GM23248 (cell line): ENCODE measurements at regions not wholly inside any gene's neighbourhood (a gene's known extent, or its start where the extent isn't known, plus 50 kb on each side); places are given as distances from the start of the nearest gene placed in this dataset.

Experiments
- EZH2 ChIP-seq: fragments of 200-600 bp; sonication (generic); IDR thresholded peaks from 2 replicates; pipeline ENCODE4 v1.6.1; 2018; ENCODE audit warnings: antibody characterized with exemption, mild to moderate bottlenecking; ENCODE audit not compliant: insufficient read depth, poor library complexity, severe bottlenecking
- EZH2phosphoT487 ChIP-seq: fragments of 200-600 bp; sonication (generic); IDR thresholded peaks from 2 replicates; pipeline ENCODE4 v1.6.1; 2018; ENCODE audit warnings: antibody characterized with exemption, moderate library complexity, mild to moderate bottlenecking, low read depth; ENCODE audit not compliant: insufficient read depth

GRCh38 chr13:82803341-82803740, 1078.9 kb downstream of the SLITRK1 start:
- no peak for TF ChIP-seq EZH2
- no peak for TF ChIP-seq EZH2phosphoT487
